B cell (primary cell): ENCODE measurements at regions not wholly inside any gene's neighbourhood (a gene's known extent, or its start where the extent isn't known, plus 50 kb on each side); places are given as distances from the start of the nearest gene placed in this dataset.

ENCODE experiments used
- ATAC-seq: fragments of 200-7000 bp; cut with Tn5 transposase; one replicate; pipeline ENCODE4 v1.10.0; 2021; ENCODE audit warnings: low read depth, mild to moderate bottlenecking, moderate number of reproducible peaks, moderate library complexity
- CTCF ChIA-PET: fragments of 350-600 bp; sonication (Branson Sonifier 250); formaldehyde crosslinking; loops from one replicate; lab custom pipeline; 2021; ENCODE audit warnings: antibody characterized with exemption, inconsistent platforms; lab: Charles Lee
- POLR2A ChIA-PET: fragments of 350-600 bp; sonication (Branson Sonifier 250); formaldehyde crosslinking; loops from one replicate; lab custom pipeline; 2021; ENCODE audit warnings: antibody characterized with exemption; lab: Charles Lee
- DNase-seq: peaks from one replicate; pipeline ENCODE4 v3.0.0; 2013
- H2AFZ ChIP-seq: 2 replicates; pipeline ENCODE4 v1.6.1; 2012; ENCODE audit warnings: mild to moderate bottlenecking, low read depth, low read length; ENCODE audit not compliant: insufficient read depth, poor library complexity, severe bottlenecking
- H3K27ac ChIP-seq, 2 donors: 1 replicate in 1 of 2; 2 replicates in 1 of 2; pipeline ENCODE4 v1.5.1; 2012 to 2013; ENCODE audit warnings: low read length in 2 of 2, mild to moderate bottlenecking in 2 of 2, moderate library complexity in 1 of 2
- H3K27me3 ChIP-seq, 4 experiments: fragments of 200-600 bp in 1 of 4; sonication (generic) in 1 of 4; replicated peaks in 1 of 4; 1 replicate in 2 of 4; 2 replicates in 2 of 4; pipeline versions ENCODE4 v1.6.1 to v1.7.0; 2013 to 2016; ENCODE audit warnings: low read length in 3 of 4, mild to moderate bottlenecking in 2 of 4, mixed read lengths in 1 of 4, moderate library complexity in 1 of 4; ENCODE audit not compliant: insufficient read depth in 4 of 4, control insufficient read depth in 3 of 4; ENCODE audit errors: control extremely low read depth in 1 of 4
- H3K36me3 ChIP-seq, 2 experiments: replicated peaks in 1 of 2; 1 replicate in 1 of 2; 2 replicates in 1 of 2; pipeline versions ENCODE4 v1.6.1 to v1.7.1; 2013; ENCODE audit warnings: low read length in 1 of 2; ENCODE audit not compliant: insufficient read depth in 2 of 2, control insufficient read depth in 1 of 2; ENCODE audit errors: control extremely low read depth in 1 of 2, extremely low read depth in 1 of 2
- H3K4me1 ChIP-seq, 2 donors: fragments of 200-600 bp in 1 of 2; sonication (generic) in 1 of 2; 1 replicate in 1 of 2; 2 replicates in 1 of 2; pipeline versions ENCODE4 v1.5.1 to v1.6.1; 2013 to 2017; ENCODE audit warnings: low read length in 2 of 2; ENCODE audit not compliant: control insufficient read depth in 2 of 2, insufficient read depth in 2 of 2
- H3K4me2 ChIP-seq: replicated peaks from 2 replicates; pipeline ENCODE3; 2012; ENCODE audit warnings: mild to moderate bottlenecking, low read depth, low read length; ENCODE audit not compliant: poor library complexity, severe bottlenecking
- H3K4me3 ChIP-seq, 5 experiments: fragments of 200-600 bp in 1 of 5; sonication (generic) in 1 of 5; 1 replicate in 3 of 5; 2 replicates in 2 of 5; pipeline versions ENCODE4 v1.5.1 to v1.7.0; 2011 to 2016; ENCODE audit warnings: low read length in 4 of 5, mild to moderate bottlenecking in 4 of 5, low read depth in 2 of 5, control low read depth in 1 of 5, moderate library complexity in 1 of 5; ENCODE audit not compliant: insufficient read depth in 1 of 5; ENCODE audit errors: control extremely low read depth in 1 of 5, extremely low read depth in 1 of 5
- H3K79me2 ChIP-seq: fragments of 200-600 bp; sonication (generic); one replicate; pipeline ENCODE4 v1.6.0; 2016; ENCODE audit warnings: low read length; ENCODE audit not compliant: control insufficient read depth, insufficient read depth
- H3K9ac ChIP-seq: fragments of 200-600 bp; sonication (generic); 2 replicates; pipeline ENCODE4 v1.6.1; 2017; ENCODE audit warnings: mild to moderate bottlenecking, low read length, moderate library complexity
- H3K9me3 ChIP-seq, 3 donors: one replicate each; pipeline versions ENCODE4 v1.6.1 to v1.7.1; 2013; ENCODE audit warnings: low read length in 2 of 3; ENCODE audit not compliant: control insufficient read depth in 2 of 3, insufficient read depth in 1 of 3; ENCODE audit errors: control extremely low read depth in 1 of 3
- H4K20me1 ChIP-seq: 2 replicates; pipeline ENCODE4 v1.6.0; 2012; ENCODE audit warnings: mild to moderate bottlenecking, low read length; ENCODE audit not compliant: insufficient read depth, control insufficient read depth, poor library complexity, severe bottlenecking
- H3K27ac Mint-ChIP-seq: one replicate; pipeline ENCODE4 v1.8.0; 2021; ENCODE audit warnings: mixed read lengths
- H3K27me3 Mint-ChIP-seq: one replicate; pipeline ENCODE4 v1.8.0; 2021; ENCODE audit warnings: mixed read lengths
- H3K4me1 Mint-ChIP-seq: one replicate; pipeline ENCODE4 v1.8.0; 2021; ENCODE audit warnings: mixed read lengths
- H3K4me3 Mint-ChIP-seq: one replicate; pipeline ENCODE4 v1.8.0; 2021; ENCODE audit warnings: mixed read lengths
- H3K9me3 Mint-ChIP-seq: one replicate; pipeline ENCODE4 v1.8.0; 2022; ENCODE audit warnings: mixed read lengths; ENCODE audit not compliant: insufficient read depth
- CTCF ChIP-seq: fragments of 200-600 bp; IDR thresholded peaks from one replicate; pipeline ENCODE4 v1.8.0; 2022; ENCODE audit warnings: antibody characterized with exemption, mild to moderate bottlenecking
- EZH2 ChIP-seq: IDR thresholded peaks from 2 replicates; pipeline ENCODE4 v1.6.1; 2012; ENCODE audit warnings: borderline replicate concordance, low read depth, mild to moderate bottlenecking, moderate library complexity, low read length; ENCODE audit not compliant: insufficient read depth, poor library complexity, severe bottlenecking
- WGBS: methylation state at CpG from one replicate; pipeline ENCODE4 v1.1.5; 2013; ENCODE audit warnings: missing lambda C conversion rate; ENCODE audit not compliant: insufficient coverage; 5-methylcytosine and 5-hydroxymethylcytosine counted together
- intact Hi-C: fragments of 100-400 bp; cut with micrococcal nuclease; formaldehyde crosslinking; loops from one replicate; pipeline ENCODE4 v1.10.0; 2022

- 90% methylated on average over 3 of the region's 4 CpGs for WGBS
- CTCF ChIA-PET: no interaction called here
Observed at GRCh38 chr2:84048964-84049363, 410.1 kb downstream of the SUCLG1 start.

GRCh38 chr2:84041506-84041905 lies 417.6 kb downstream of the SUCLG1 start:
- POLR2A ChIA-PET: no interaction called here
- intact Hi-C loops: no loop called here

More at GRCh38 chr2:84048964-84049363, 410.1 kb downstream of the SUCLG1 start:
- no peak overlapping the region for H3K27ac ChIP-seq
- H3K9me3 ChIP-seq: no peaks in the 10 kb centered on the region
- H3K4me3 ChIP-seq: no peak overlapping the region
- TF ChIP-seq CTCF: no peak
- DNase-seq (no peak), ATAC-seq (no peak)
- H3K4me1 ChIP-seq: no peaks in the 10 kb centered on the region
- no peaks in the 10 kb centered on the region for H3K79me2 ChIP-seq
- Mint-ChIP-seq H3K9me3 (no peaks in the 10 kb centered on the region), H3K27me3 (no peaks in the 10 kb centered on the region), H3K4me3 (no peak overlapping the region), H3K27ac (no peak overlapping the region), H3K4me1 (no peaks in the 10 kb centered on the region)
- H2AFZ ChIP-seq: no peak overlapping the region
- no peaks in the 10 kb centered on the region for H3K36me3 ChIP-seq
- no peaks in the 10 kb centered on the region for H4K20me1 ChIP-seq
- no peaks in the 10 kb centered on the region for H3K27me3 ChIP-seq
- POLR2A ChIA-PET: no interaction called here
- H3K9ac ChIP-seq: no peak overlapping the region
- H3K4me2 ChIP-seq: no peak overlapping the region
- intact Hi-C loops: no loop called here

More at GRCh38 chr2:84041506-84041905, 417.6 kb downstream of the SUCLG1 start:
- no peak overlapping the region for H2AFZ ChIP-seq
- WGBS: 100% methylated on average over 1 of the region's 3 CpGs
- CTCF ChIA-PET: no interaction called here
- H3K4me2 ChIP-seq: no peak overlapping the region
- no peaks in the 10 kb centered on the region for H3K36me3 ChIP-seq
- H3K9me3 ChIP-seq: peaks cover 0 to 3% (median 0%) of the 10 kb centered on the region in 3 donors
- H3K4me1 ChIP-seq: no peaks in the 10 kb centered on the region
- Mint-ChIP-seq H3K27ac (no peak overlapping the region), H3K27me3 (no peaks in the 10 kb centered on the region), H3K4me3 (no peak overlapping the region), H3K4me1 (no peaks in the 10 kb centered on the region), H3K9me3 (no peaks in the 10 kb centered on the region)
- H3K9ac ChIP-seq: no peak overlapping the region
- no peak overlapping the region for H3K4me3 ChIP-seq
- ATAC-seq (no peak), DNase-seq (no peak)
- TF ChIP-seq EZH2 (no peak), CTCF (no peak)
- no peaks in the 10 kb centered on the region for H3K79me2 ChIP-seq
- peaks cover 0 to 3% (median 0%) of the 10 kb centered on the region in 4 experiments for H3K27me3 ChIP-seq
- H4K20me1 ChIP-seq: no peaks in the 10 kb centered on the region
- H3K27ac ChIP-seq: no peak overlapping the region
